ENCODE measurements at regions not wholly inside any gene's neighbourhood (a gene's known extent, or its start where the extent isn't known, plus 50 kb on each side); places are given as distances from the start of the nearest gene placed in this dataset.

GRCh38 chr1:30264672-30265025 lies 458.7 kb downstream of the MATN1 start:
- POLR2A ChIA-PET, result no interaction called here
- DNase-seq (ENCODE audit: extremely low spot score), result no peak
- CTCF ChIA-PET, result no interaction called here
- TF ChIP-seq CTCF (IDR thresholded peaks at IDR 0.05; ENCODE audit: control extremely low read depth, extremely low read depth, low read depth, missing control alignments), result no peak

- DNase-seq (ENCODE audit: extremely low spot score), result no peak
- CTCF ChIA-PET, result no interaction called here
These were observed 459.3 kb downstream of the MATN1 start for GRCh38 chr1:30263888-30264671.

GRCh38 chr1:30263405-30263804 lies 460.0 kb downstream of the MATN1 start:
- ChIA-PET CTCF (no interaction called here), POLR2A (no interaction called here)
- no peak for TF ChIP-seq CTCF (IDR thresholded peaks at IDR 0.05; ENCODE audit: control extremely low read depth, extremely low read depth, low read depth, missing control alignments)

More at GRCh38 chr1:30263888-30264671, 459.3 kb downstream of the MATN1 start:
- no peak for TF ChIP-seq CTCF (IDR thresholded peaks at IDR 0.05; ENCODE audit: control extremely low read depth, extremely low read depth, low read depth, missing control alignments)
- POLR2A ChIA-PET, result no interaction called here

GRCh38 chr1:30262158-30262557 lies 461.2 kb downstream of the MATN1 start:
- TF ChIP-seq CTCF (IDR thresholded peaks at IDR 0.05; ENCODE audit: control extremely low read depth, extremely low read depth, low read depth, missing control alignments), result no peak
- no peak for DNase-seq (ENCODE audit: extremely low spot score)
- POLR2A ChIA-PET, result no interaction called here
- CTCF ChIA-PET, result no interaction called here

More at GRCh38 chr1:30263405-30263804, 460.0 kb downstream of the MATN1 start:
- DNase-seq (ENCODE audit: extremely low spot score), result no peak

GRCh38 chr1:30260318-30260717 lies 463.1 kb downstream of the MATN1 start:
- no peak for DNase-seq (ENCODE audit: extremely low spot score)
- no peak for TF ChIP-seq CTCF (IDR thresholded peaks at IDR 0.05; ENCODE audit: control extremely low read depth, extremely low read depth, low read depth, missing control alignments)
- POLR2A ChIA-PET, result no interaction called here

GRCh38 chr1:30259631-30260030 lies 463.8 kb downstream of the MATN1 start:
- no peak for DNase-seq (ENCODE audit: extremely low spot score)
- TF ChIP-seq CTCF (IDR thresholded peaks at IDR 0.05; ENCODE audit: control extremely low read depth, extremely low read depth, low read depth, missing control alignments), result no peak
- ChIA-PET POLR2A (no interaction called here), CTCF (no interaction called here)

More at GRCh38 chr1:30260318-30260717, 463.1 kb downstream of the MATN1 start:
- CTCF ChIA-PET, result no interaction called here

Measured in GM10248 (cell line).